HUES64 (cell line): ENCODE measurements at regions not wholly inside any gene's neighbourhood (a gene's known extent, or its start where the extent isn't known, plus 50 kb on each side); places are given as distances from the start of the nearest gene placed in this dataset.

ENCODE experiments used
- H3K27ac ChIP-seq: 2 replicates; pipeline ENCODE4 v1.7.0; 2013; ENCODE audit warnings: low read depth, low read length, inconsistent platforms
- H3K27me3 ChIP-seq: 2 replicates; pipeline ENCODE4 v1.6.1; 2013; ENCODE audit warnings: mild to moderate bottlenecking, low read length; ENCODE audit not compliant: insufficient read depth
- H3K36me3 ChIP-seq: 2 replicates; pipeline ENCODE4 v1.6.1; 2013; ENCODE audit warnings: mild to moderate bottlenecking, low read length; ENCODE audit not compliant: insufficient read depth
- H3K4me1 ChIP-seq: 2 replicates; pipeline ENCODE4 v1.6.1; 2013; ENCODE audit warnings: mild to moderate bottlenecking, low read length, moderate library complexity; ENCODE audit not compliant: insufficient read depth
- H3K4me3 ChIP-seq: 2 replicates; pipeline ENCODE4 v1.5.1; 2013; ENCODE audit warnings: mild to moderate bottlenecking, low read length, moderate library complexity
- H3K9ac ChIP-seq: 2 replicates; pipeline ENCODE4 v1.6.1; 2013; ENCODE audit warnings: mild to moderate bottlenecking, low read depth, low read length
- H3K9me3 ChIP-seq: 2 replicates; pipeline ENCODE4 v1.6.1; 2013; ENCODE audit warnings: low read depth, low read length; ENCODE audit not compliant: insufficient read depth
- WGBS: fragments of 150-250, 120-280 bp; methylation state at CpG from one replicate; pipeline ENCODE4 v1.1.7; 2013; ENCODE audit warnings: missing lambda C conversion rate; 5-methylcytosine and 5-hydroxymethylcytosine counted together

- no peak overlapping the region for H3K4me3 ChIP-seq
- no peak overlapping the region for H3K9ac ChIP-seq
- H3K27me3 ChIP-seq = no peaks in the 10 kb centered on the region
- H3K36me3 ChIP-seq = no peaks in the 10 kb centered on the region
- H3K27ac ChIP-seq = no peak overlapping the region
- no peaks in the 10 kb centered on the region for H3K9me3 ChIP-seq
- WGBS = 94% methylated on average over 14 of the region's 14 CpGs
- H3K4me1 ChIP-seq = peaks cover 4% of the 10 kb centered on the region; the same call in 1 of the 2 replicates
These were observed 165.8 kb upstream of the WWC1 start for GRCh38 chr5:168125445-168126199.

- Histone ChIP-seq H3K27me3 (no peaks in the 10 kb centered on the region), H3K4me3 (no peak overlapping the region), H3K9me3 (no peaks in the 10 kb centered on the region), H3K36me3 (no peaks in the 10 kb centered on the region), H3K4me1 (peaks cover 4% of the 10 kb centered on the region; the same call in 1 of the 2 replicates), H3K27ac (no peak overlapping the region), H3K9ac (no peak overlapping the region)
- WGBS = 93% methylated on average over 15 of the region's 15 CpGs
These were observed 164.8 kb upstream of the WWC1 start for GRCh38 chr5:168126606-168127005.

- Histone ChIP-seq H3K9ac (no peak overlapping the region), H3K4me3 (no peak overlapping the region), H3K27me3 (no peaks in the 10 kb centered on the region), H3K4me1 (peaks cover 4% of the 10 kb centered on the region; the same call in 1 of the 2 replicates), H3K36me3 (no peaks in the 10 kb centered on the region), H3K27ac (no peak overlapping the region), H3K9me3 (no peaks in the 10 kb centered on the region)
- WGBS = 53% methylated on average over 7 of the region's 7 CpGs
These were observed 163.3 kb upstream of the WWC1 start for GRCh38 chr5:168128111-168128510.

GRCh38 chr5:168128557-168128956, 162.9 kb upstream of the WWC1 start:
- no peaks in the 10 kb centered on the region for H3K27me3 ChIP-seq
- H3K9me3 ChIP-seq = no peaks in the 10 kb centered on the region
- H3K4me3 ChIP-seq = no peak overlapping the region
- H3K9ac ChIP-seq = no peak overlapping the region
- peaks cover 4% of the 10 kb centered on the region; the same call in 1 of the 2 replicates for H3K4me1 ChIP-seq
- H3K27ac ChIP-seq = no peak overlapping the region
- WGBS = 91% methylated on average over 8 of the region's 8 CpGs
- H3K36me3 ChIP-seq = no peaks in the 10 kb centered on the region

- Histone ChIP-seq H3K9me3 (no peaks in the 10 kb centered on the region), H3K27me3 (no peaks in the 10 kb centered on the region), H3K9ac (no peak overlapping the region), H3K36me3 (no peaks in the 10 kb centered on the region), H3K4me1 (peaks cover 7% of the 10 kb centered on the region; the same call in 1 of the 2 replicates), H3K27ac (no peak overlapping the region), H3K4me3 (no peak overlapping the region)
- WGBS = 90% methylated on average over 3 of the region's 3 CpGs
These were observed 159.9 kb upstream of the WWC1 start for GRCh38 chr5:168131519-168131918.

- no peaks in the 10 kb centered on the region for H3K9me3 ChIP-seq
- no peak overlapping the region for H3K9ac ChIP-seq
- WGBS = 95% methylated on average over 3 of the region's 3 CpGs
- peaks cover 15% of the 10 kb centered on the region; the same call in 1 of the 2 replicates for H3K4me1 ChIP-seq
- no peaks in the 10 kb centered on the region for H3K36me3 ChIP-seq
- H3K27ac ChIP-seq = no peak overlapping the region
- H3K27me3 ChIP-seq = no peaks in the 10 kb centered on the region
- no peak overlapping the region for H3K4me3 ChIP-seq
These were observed 159.2 kb upstream of the WWC1 start for GRCh38 chr5:168132241-168132641.

GRCh38 chr5:168135897-168136296, 155.5 kb upstream of the WWC1 start:
- no peaks in the 10 kb centered on the region for H3K27me3 ChIP-seq

GRCh38 chr5:168136340-168136739, 155.1 kb upstream of the WWC1 start:
- no peak overlapping the region for H3K9ac ChIP-seq
- 82% methylated on average over 5 of the region's 5 CpGs for WGBS
- H3K9me3 ChIP-seq = no peaks in the 10 kb centered on the region

More at GRCh38 chr5:168135897-168136296, 155.5 kb upstream of the WWC1 start:
- no peak overlapping the region for H3K4me3 ChIP-seq
- WGBS = 95% methylated on average over 6 of the region's 6 CpGs
- H3K36me3 ChIP-seq = no peaks in the 10 kb centered on the region
- no peaks in the 10 kb centered on the region for H3K9me3 ChIP-seq
- peaks cover 14% of the 10 kb centered on the region; the same call in 1 of the 2 replicates for H3K4me1 ChIP-seq
- no peak overlapping the region for H3K27ac ChIP-seq
- H3K9ac ChIP-seq = no peak overlapping the region

GRCh38 chr5:168137265-168137664, 154.2 kb upstream of the WWC1 start:
- H3K27ac ChIP-seq = no peak overlapping the region
- no peaks in the 10 kb centered on the region for H3K9me3 ChIP-seq
- no peak overlapping the region for H3K9ac ChIP-seq
- H3K4me1 ChIP-seq = peaks cover 14% of the 10 kb centered on the region; the same call in 1 of the 2 replicates
- 91% methylated on average over 2 of the region's 2 CpGs for WGBS
- no peak overlapping the region for H3K4me3 ChIP-seq
- no peaks in the 10 kb centered on the region for H3K27me3 ChIP-seq
- H3K36me3 ChIP-seq = no peaks in the 10 kb centered on the region

More at GRCh38 chr5:168136340-168136739, 155.1 kb upstream of the WWC1 start:
- no peak overlapping the region for H3K27ac ChIP-seq
- H3K27me3 ChIP-seq = no peaks in the 10 kb centered on the region
- peaks cover 14% of the 10 kb centered on the region; the same call in 1 of the 2 replicates for H3K4me1 ChIP-seq
- H3K4me3 ChIP-seq = no peak overlapping the region
- H3K36me3 ChIP-seq = no peaks in the 10 kb centered on the region

GRCh38 chr5:168140241-168140640, 151.2 kb upstream of the WWC1 start:
- Histone ChIP-seq H3K9me3 (no peaks in the 10 kb centered on the region), H3K27ac (no peak overlapping the region), H3K9ac (no peak overlapping the region), H3K4me3 (no peak overlapping the region), H3K4me1 (peaks cover 14% of the 10 kb centered on the region; the same call in 1 of the 2 replicates), H3K27me3 (no peaks in the 10 kb centered on the region), H3K36me3 (no peaks in the 10 kb centered on the region)
- 93% methylated on average over 6 of the region's 6 CpGs for WGBS

- Histone ChIP-seq H3K27me3 (no peaks in the 10 kb centered on the region), H3K4me1 (peaks cover 3% of the 10 kb centered on the region; the same call in 1 of the 2 replicates), H3K9ac (no peak overlapping the region), H3K27ac (no peak overlapping the region), H3K4me3 (no peak overlapping the region), H3K36me3 (no peaks in the 10 kb centered on the region), H3K9me3 (no peaks in the 10 kb centered on the region)
- WGBS = 77% methylated on average over 2 of the region's 2 CpGs
These were observed 149.0 kb upstream of the WWC1 start for GRCh38 chr5:168142402-168142801.
